ENCODE measurements at regions not wholly inside any gene's neighbourhood (a gene's known extent, or its start where the extent isn't known, plus 50 kb on each side); places are given as distances from the start of the nearest gene placed in this dataset.
A peak's percentile ranks its signal among the peaks of the same experiment; 100 is the strongest.

- Histone ChIP-seq H3K27ac (no peak overlapping the region), H3K27me3 (no peaks in the 10 kb centered on the region), H3K36me3 (no peaks in the 10 kb centered on the region), H3K9me3 (no peaks in the 10 kb centered on the region), H3K4me1 (peaks cover 8 to 24% of the 10 kb centered on the region in 2 donors), H3K4me3 (replicated peaks in 1 of 3) (no peak overlapping the region)
- intact Hi-C loops (cut with DNase I) = no loop called here
- no peak for TF ChIP-seq POLR2A (IDR thresholded peaks at IDR 0.05)
- TF ChIP-seq CTCF (IDR thresholded peaks at IDR 0.05) = no peak
- 50 to 65% methylated on average over 6 of the region's 6 CpGs for WGBS, 2 donors
- no peak for DNase-seq
Observed at GRCh38 chr9:13716601-13717321, 437.3 kb upstream of the MPDZ start.

- DNase-seq = no peak
- intact Hi-C loops (cut with DNase I) = no loop called here
- Histone ChIP-seq H3K4me3 (replicated peaks in 1 of 3) (no peak overlapping the region), H3K9me3 (no peaks in the 10 kb centered on the region), H3K4me1 (peaks cover 8 to 24% of the 10 kb centered on the region in 2 donors), H3K36me3 (no peaks in the 10 kb centered on the region), H3K27ac (no peak overlapping the region), H3K27me3 (no peaks in the 10 kb centered on the region)
- TF ChIP-seq CTCF (IDR thresholded peaks at IDR 0.05) (no peak), POLR2A (IDR thresholded peaks at IDR 0.05) (no peak)
- 43 to 70% methylated on average over 1 of the region's 1 CpG for WGBS, 2 donors
Observed at GRCh38 chr9:13716090-13716489, 436.6 kb upstream of the MPDZ start.

GRCh38 chr9:13715430-13715829, 435.9 kb upstream of the MPDZ start:
- H3K4me1 ChIP-seq = peaks cover 8 to 24% of the 10 kb centered on the region in 2 donors
- no peak for DNase-seq
- no peak overlapping the region for H3K4me3 ChIP-seq (replicated peaks in 1 of 3)
- H3K36me3 ChIP-seq = no peaks in the 10 kb centered on the region
- 89 to 91% methylated on average over 1 of the region's 1 CpG for WGBS, 2 donors
- no peak overlapping the region for H3K27ac ChIP-seq
- TF ChIP-seq CTCF (IDR thresholded peaks at IDR 0.05) (no peak), POLR2A (IDR thresholded peaks at IDR 0.05) (no peak)
- no peaks in the 10 kb centered on the region for H3K27me3 ChIP-seq
- intact Hi-C loops (cut with DNase I) = no loop called here
- H3K9me3 ChIP-seq = no peaks in the 10 kb centered on the region

- no peak for DNase-seq
- TF ChIP-seq POLR2A (IDR thresholded peaks at IDR 0.05) (no peak), CTCF (IDR thresholded peaks at IDR 0.05) (no peak)
- H3K36me3 ChIP-seq = no peaks in the 10 kb centered on the region
- no peak overlapping the region for H3K27ac ChIP-seq
- WGBS, 2 donors = 78 to 87% methylated on average over 4 of the region's 4 CpGs
- no peaks in the 10 kb centered on the region for H3K27me3 ChIP-seq
- H3K4me3 ChIP-seq (replicated peaks in 1 of 3) = no peak overlapping the region
- intact Hi-C loops (cut with DNase I) = no loop called here
- no peaks in the 10 kb centered on the region for H3K4me1 ChIP-seq
- H3K9me3 ChIP-seq = no peaks in the 10 kb centered on the region
Observed at GRCh38 chr9:13707612-13708576, 428.4 kb upstream of the MPDZ start.

GRCh38 chr9:13705918-13706317, 426.4 kb upstream of the MPDZ start:
- no peak overlapping the region for H3K4me3 ChIP-seq (replicated peaks in 1 of 3)
- TF ChIP-seq CTCF (IDR thresholded peaks at IDR 0.05) (no peak), POLR2A (IDR thresholded peaks at IDR 0.05) (no peak)
- H3K4me1 ChIP-seq = no peaks in the 10 kb centered on the region
- intact Hi-C loops (cut with DNase I) = no loop called here
- DNase-seq = peak in 1 of 2 donors; percentile 9
- H3K36me3 ChIP-seq = no peaks in the 10 kb centered on the region
- no peaks in the 10 kb centered on the region for H3K9me3 ChIP-seq
- peak overlapping the region in 1 of 3 donors; percentile 7 for H3K27ac ChIP-seq
- H3K27me3 ChIP-seq = no peaks in the 10 kb centered on the region
- 44 to 57% methylated on average over 6 of the region's 6 CpGs for WGBS, 2 donors

Measured in thyroid gland (tissue), 4 donors.